ENCODE measurements at regions not wholly inside any gene's neighbourhood (a gene's known extent, or its start where the extent isn't known, plus 50 kb on each side); places are given as distances from the start of the nearest gene placed in this dataset.
"Not testable (repeated sequence)": the region's sequence is repeated elsewhere in the genome, so short reads cannot be mapped to it uniquely, and the experiment has no call there.

DNA sequence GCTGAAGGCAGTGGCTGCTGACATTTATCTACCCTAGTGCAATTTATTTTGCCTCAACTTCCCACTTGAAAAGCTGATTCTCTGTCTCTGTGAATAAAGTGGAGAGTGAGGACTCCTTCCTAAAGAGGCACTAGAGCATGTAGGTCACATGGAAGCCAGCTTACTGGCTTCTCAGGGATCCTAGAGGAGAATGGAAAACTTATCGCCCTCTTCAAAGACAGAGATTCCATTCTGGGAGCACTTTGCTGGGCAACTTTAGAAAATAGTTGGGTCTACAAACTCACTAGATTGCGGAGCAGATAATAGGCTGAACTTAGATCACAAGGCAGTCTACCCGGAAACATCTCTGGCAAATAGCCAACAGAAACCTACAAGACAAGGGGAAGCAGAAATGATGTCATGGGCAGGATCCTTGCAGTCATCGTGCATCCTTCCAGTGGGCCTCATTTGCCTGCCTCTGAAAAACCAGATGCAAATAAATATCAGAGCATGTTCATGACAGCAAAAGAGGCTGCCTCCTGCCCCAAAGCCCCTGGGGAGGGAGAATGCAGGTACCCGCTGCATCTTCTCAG is 104.8 kb upstream of the BARHL2 start:
- intact Hi-C loops (cut with DNase I): no loop called here
- DNase-seq: no peak

DNA sequence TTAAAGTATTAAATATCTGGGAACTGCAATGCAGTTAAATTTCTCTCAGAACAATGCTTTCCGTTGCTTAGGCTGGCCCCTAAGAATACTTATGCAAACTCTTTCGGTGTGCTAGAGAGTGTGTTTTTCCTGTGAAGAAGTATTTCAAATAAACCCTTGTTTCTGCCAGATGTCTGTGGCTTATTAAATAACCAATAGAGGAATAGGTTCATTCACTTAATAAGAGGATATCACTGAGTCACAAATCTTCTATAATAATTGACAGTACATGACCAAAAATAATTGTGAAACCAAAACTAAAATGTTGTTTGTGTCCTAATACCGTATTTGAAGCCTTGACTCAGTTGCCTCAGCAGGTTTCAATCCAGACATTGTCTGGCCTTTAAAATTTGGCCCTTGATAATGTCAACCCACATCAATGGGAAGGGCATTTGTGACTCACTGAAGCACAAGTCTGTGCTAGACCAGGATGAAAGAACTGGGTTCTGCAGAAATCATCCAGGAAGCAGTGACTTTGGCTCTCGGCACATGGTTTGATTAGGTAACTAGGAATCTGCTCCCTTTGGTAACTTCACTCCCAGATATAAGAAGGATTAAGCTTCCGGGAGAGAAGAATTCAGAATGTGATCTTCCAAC is 104.2 kb upstream of the BARHL2 start:
- Histone ChIP-seq H3K9me3 (no peaks in the 10 kb centered on the region), H3K4me3 (no peak overlapping the region), H3K27me3 (no peaks in the 10 kb centered on the region), H3K27ac (no peak overlapping the region), H3K36me3 (no peaks in the 10 kb centered on the region), H3K4me1 (no peaks in the 10 kb centered on the region)
- intact Hi-C loops (cut with DNase I): no loop called here
- TF ChIP-seq POLR2AphosphoS5 (IDR thresholded peaks at IDR 0.05) (no peak), POLR2A (IDR thresholded peaks at IDR 0.05) (no peak), EP300 (IDR thresholded peaks at IDR 0.05) (no peak)
- TF ChIP-seq, protein P1, sequence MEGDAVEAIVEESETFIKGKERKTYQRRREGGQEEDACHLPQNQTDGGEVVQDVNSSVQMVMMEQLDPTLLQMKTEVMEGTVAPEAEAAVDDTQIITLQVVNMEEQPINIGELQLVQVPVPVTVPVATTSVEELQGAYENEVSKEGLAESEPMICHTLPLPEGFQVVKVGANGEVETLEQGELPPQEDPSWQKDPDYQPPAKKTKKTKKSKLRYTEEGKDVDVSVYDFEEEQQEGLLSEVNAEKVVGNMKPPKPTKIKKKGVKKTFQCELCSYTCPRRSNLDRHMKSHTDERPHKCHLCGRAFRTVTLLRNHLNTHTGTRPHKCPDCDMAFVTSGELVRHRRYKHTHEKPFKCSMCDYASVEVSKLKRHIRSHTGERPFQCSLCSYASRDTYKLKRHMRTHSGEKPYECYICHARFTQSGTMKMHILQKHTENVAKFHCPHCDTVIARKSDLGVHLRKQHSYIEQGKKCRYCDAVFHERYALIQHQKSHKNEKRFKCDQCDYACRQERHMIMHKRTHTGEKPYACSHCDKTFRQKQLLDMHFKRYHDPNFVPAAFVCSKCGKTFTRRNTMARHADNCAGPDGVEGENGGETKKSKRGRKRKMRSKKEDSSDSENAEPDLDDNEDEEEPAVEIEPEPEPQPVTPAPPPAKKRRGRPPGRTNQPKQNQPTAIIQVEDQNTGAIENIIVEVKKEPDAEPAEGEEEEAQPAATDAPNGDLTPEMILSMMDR (IDR thresholded peaks at IDR 0.05): no peak
- WGBS, 2 donors: 78 to 85% methylated on average over 5 of the region's 5 CpGs
- DNase-seq: no peak

More for the DNA sequence above, 104.8 kb upstream of the BARHL2 start:
- TF ChIP-seq POLR2AphosphoS5 (IDR thresholded peaks at IDR 0.05): no peak
- no peak for TF ChIP-seq POLR2A (IDR thresholded peaks at IDR 0.05)
- TF ChIP-seq, protein P1 (IDR thresholded peaks at IDR 0.05): no peak
- TF ChIP-seq EP300 (IDR thresholded peaks at IDR 0.05): no peak
- H3K4me1 ChIP-seq: no peaks in the 10 kb centered on the region
- H3K4me3 ChIP-seq: no peak overlapping the region
- H3K27ac ChIP-seq: no peak overlapping the region
- 86 to 89% methylated on average over 5 of the region's 5 CpGs for WGBS, 2 donors
- no peaks in the 10 kb centered on the region for H3K27me3 ChIP-seq
- no peaks in the 10 kb centered on the region for H3K36me3 ChIP-seq
- H3K9me3 ChIP-seq: no peaks in the 10 kb centered on the region

DNA sequence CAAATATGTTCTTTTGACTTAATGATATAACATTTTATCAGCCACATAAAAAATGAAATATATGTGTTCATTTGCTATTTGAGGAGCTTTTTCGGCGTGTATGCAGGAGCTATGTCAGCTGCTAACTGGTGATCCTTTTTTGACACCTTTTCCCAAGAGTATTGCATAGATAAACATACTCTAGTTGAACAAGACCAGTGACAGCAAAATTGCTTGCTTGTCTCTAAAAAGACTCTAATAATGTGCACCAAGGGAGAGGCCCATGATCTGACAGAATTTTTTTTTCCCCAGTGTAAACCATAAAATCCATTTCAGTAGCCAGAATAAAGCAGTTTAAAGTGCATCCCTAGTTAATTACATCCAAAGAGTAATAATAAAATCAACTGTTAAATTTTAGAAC is 103.6 kb upstream of the BARHL2 start:
- no peaks in the 10 kb centered on the region for H3K9me3 ChIP-seq
- H3K27me3 ChIP-seq: no peaks in the 10 kb centered on the region
- TF ChIP-seq EP300 (IDR thresholded peaks at IDR 0.05) (no peak), POLR2A (IDR thresholded peaks at IDR 0.05) (no peak), POLR2AphosphoS5 (IDR thresholded peaks at IDR 0.05) (no peak)
- TF ChIP-seq, protein P1 (IDR thresholded peaks at IDR 0.05): no peak
- no peak for DNase-seq
- H3K27ac ChIP-seq: no peak overlapping the region
- H3K4me1 ChIP-seq: no peaks in the 10 kb centered on the region
- 90 to 95% methylated on average over 2 of the region's 2 CpGs for WGBS, 2 donors
- H3K4me3 ChIP-seq: no peak overlapping the region
- intact Hi-C loops (cut with DNase I): no loop called here
- H3K36me3 ChIP-seq: no peaks in the 10 kb centered on the region

DNA sequence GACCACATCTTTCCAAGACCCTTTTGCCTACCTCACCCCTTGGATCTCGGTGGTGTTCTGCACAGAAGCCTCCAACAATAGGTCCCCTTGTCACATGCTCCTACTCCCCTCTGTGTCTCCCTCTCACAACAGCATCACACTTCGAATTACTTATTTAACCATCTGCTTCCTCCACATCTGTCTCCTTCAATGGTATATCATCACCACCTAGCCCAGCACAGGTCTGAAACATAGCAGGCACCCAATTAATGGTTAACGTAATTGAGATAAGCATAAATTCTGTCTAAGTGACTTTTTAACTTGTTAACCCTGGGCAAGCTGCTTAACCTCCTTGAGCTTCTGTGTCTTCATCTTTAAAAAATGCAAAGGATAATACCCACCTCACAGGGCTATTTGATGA is 100.3 kb upstream of the BARHL2 start:
- intact Hi-C loops (cut with DNase I): no loop called here
- DNase-seq: no peak
- no peak overlapping the region for H3K27ac ChIP-seq

DNA sequence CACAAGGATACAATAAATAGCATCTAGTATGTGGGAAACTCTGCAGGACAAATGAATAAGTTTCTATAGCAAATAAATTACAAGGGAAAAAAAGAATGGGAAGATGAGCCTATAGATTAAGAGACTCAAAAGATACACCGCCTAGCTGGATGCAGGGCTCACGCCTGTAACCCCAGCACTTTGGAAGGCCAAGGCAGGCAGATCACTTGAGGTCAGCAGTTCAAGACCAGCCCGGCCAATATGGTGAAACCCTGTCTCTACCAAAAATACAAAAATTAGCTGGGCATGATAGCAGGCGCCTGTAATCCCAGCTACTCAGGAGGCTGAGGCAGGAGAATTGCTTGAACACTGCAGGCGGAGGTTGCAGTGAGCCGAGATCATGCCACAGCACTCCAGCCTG is 95.1 kb upstream of the BARHL2 start:
- H3K4me1 ChIP-seq; DNase-seq; H3K4me3 ChIP-seq; H3K36me3 ChIP-seq; H3K27me3 ChIP-seq; H3K9me3 ChIP-seq; intact Hi-C loops (cut with DNase I); H3K27ac ChIP-seq: not testable (repeated sequence)
- 78 to 79% methylated on average over 6 of the region's 6 CpGs for WGBS, 2 donors

More for the DNA sequence above, 100.3 kb upstream of the BARHL2 start:
- Histone ChIP-seq H3K4me3 (no peak overlapping the region), H3K9me3 (no peaks in the 10 kb centered on the region), H3K36me3 (no peaks in the 10 kb centered on the region), H3K4me1 (no peaks in the 10 kb centered on the region), H3K27me3 (no peaks in the 10 kb centered on the region)
- 54 to 56% methylated on average over 3 of the region's 3 CpGs for WGBS, 2 donors
- TF ChIP-seq POLR2A (IDR thresholded peaks at IDR 0.05) (no peak), POLR2AphosphoS5 (IDR thresholded peaks at IDR 0.05) (no peak), EP300 (IDR thresholded peaks at IDR 0.05) (no peak)
- TF ChIP-seq, protein P1 (IDR thresholded peaks at IDR 0.05): no peak

DNA sequence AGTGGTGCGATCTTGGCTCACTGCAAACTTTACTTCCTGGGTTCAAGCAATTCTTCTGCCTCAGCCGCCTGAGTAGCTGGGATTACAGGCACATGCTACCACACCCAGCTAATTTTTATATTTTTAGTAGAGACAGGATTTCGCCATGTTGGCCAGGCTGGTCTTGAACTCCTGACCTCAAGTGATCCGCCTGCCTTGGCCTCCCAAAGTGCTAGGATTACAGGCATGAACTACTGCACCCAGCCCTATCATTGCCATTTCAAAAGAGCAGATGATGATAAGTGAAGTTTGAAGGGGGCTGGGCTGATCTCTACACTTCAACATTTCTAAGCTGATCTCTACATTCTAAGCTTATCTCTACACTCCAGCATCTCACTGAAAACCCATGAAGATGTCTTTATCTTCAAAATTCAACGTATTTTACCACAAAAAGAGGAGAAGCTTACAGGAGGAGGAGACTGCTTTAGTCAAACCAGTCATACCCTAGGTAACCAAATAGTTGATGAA is 94.4 kb upstream of the BARHL2 start:
- intact Hi-C loops (cut with DNase I); DNase-seq; H3K4me3 ChIP-seq; H3K9me3 ChIP-seq; H3K4me1 ChIP-seq; H3K27ac ChIP-seq; H3K27me3 ChIP-seq; H3K36me3 ChIP-seq: not testable (repeated sequence)
- WGBS, 2 donors: 64 to 68% methylated on average over 5 of the region's 5 CpGs
